CD14-positive monocyte (primary cell): ENCODE measurements at regions not wholly inside any gene's neighbourhood (a gene's known extent, or its start where the extent isn't known, plus 50 kb on each side); places are given as distances from the start of the nearest gene placed in this dataset.
A peak's percentile ranks its signal among the peaks of the same experiment; 100 is the strongest.

Experiments used
- DNase-seq, 3 donors: peaks; one replicate each; pipeline ENCODE4 v3.0.0-alpha.2; 2011 to 2022
- H2AFZ ChIP-seq: 2 replicates; pipeline ENCODE4 v1.6.0; 2012; ENCODE audit warnings: mild to moderate bottlenecking, low read depth, low read length, inconsistent platforms; ENCODE audit not compliant: insufficient read depth, poor library complexity, severe bottlenecking
- H3K27ac ChIP-seq, 2 donors: 1 replicate in 1 of 2; 2 replicates in 1 of 2; pipeline ENCODE4 v1.5.1; 2012 to 2013; ENCODE audit warnings: low read length in 2 of 2, control low read depth in 1 of 2, inconsistent platforms in 1 of 2, low read depth in 1 of 2, mild to moderate bottlenecking in 1 of 2
- H3K27me3 ChIP-seq, 2 donors: one replicate each; pipeline versions ENCODE4 v1.6.0 to v1.6.1; 2011 to 2013; ENCODE audit warnings: low read length in 2 of 2; ENCODE audit not compliant: control insufficient read depth in 2 of 2, insufficient read depth in 2 of 2
- H3K36me3 ChIP-seq, 2 donors: replicated peaks in 1 of 2; 1 replicate in 1 of 2; 2 replicates in 1 of 2; pipeline versions ENCODE4 v1.5.1 to v1.6.1; 2012 to 2013; ENCODE audit warnings: low read length in 2 of 2, control low read depth in 1 of 2, inconsistent platforms in 1 of 2, mild to moderate bottlenecking in 1 of 2; ENCODE audit not compliant: insufficient read depth in 2 of 2, control insufficient read depth in 1 of 2
- H3K4me1 ChIP-seq, 2 donors: 1 replicate in 1 of 2; 2 replicates in 1 of 2; pipeline versions ENCODE4 v1.5.1 to v1.6.1; 2012 to 2013; ENCODE audit warnings: low read length in 2 of 2, control low read depth in 1 of 2, inconsistent platforms in 1 of 2, mild to moderate bottlenecking in 1 of 2, moderate library complexity in 1 of 2; ENCODE audit not compliant: insufficient read depth in 2 of 2, control insufficient read depth in 1 of 2
- H3K4me2 ChIP-seq: replicated peaks from 2 replicates; pipeline ENCODE3; 2012; ENCODE audit warnings: low read length, moderate library complexity, mild to moderate bottlenecking; ENCODE audit not compliant: poor library complexity, severe bottlenecking; ENCODE audit errors: extremely low read depth
- H3K4me3 ChIP-seq, 3 experiments: fragments of 200-600 bp in 1 of 3; sonication (generic) in 1 of 3; replicated peaks in 1 of 3; 1 replicate in 2 of 3; 2 replicates in 1 of 3; pipeline ENCODE4 v1.5.1; 2011 to 2013; ENCODE audit warnings: low read length in 3 of 3, mild to moderate bottlenecking in 3 of 3, control low read depth in 2 of 3, low read depth in 2 of 3, inconsistent platforms in 1 of 3, moderate library complexity in 1 of 3
- H3K79me2 ChIP-seq: 2 replicates; pipeline ENCODE4 v1.6.0; 2012; ENCODE audit warnings: mild to moderate bottlenecking, control low read depth, inconsistent platforms, low read length, moderate library complexity; ENCODE audit not compliant: insufficient read depth
- H3K9ac ChIP-seq: 2 replicates; pipeline ENCODE4 v1.6.0; 2017; ENCODE audit warnings: low read length, mild to moderate bottlenecking; ENCODE audit not compliant: insufficient read depth, poor library complexity, severe bottlenecking
- H3K9me3 ChIP-seq, 2 donors: replicated peaks in 1 of 2; 1 replicate in 1 of 2; 2 replicates in 1 of 2; pipeline versions ENCODE4 v1.5.1 to v1.6.1; 2012 to 2013; ENCODE audit warnings: low read length in 2 of 2, control low read depth in 1 of 2; ENCODE audit not compliant: control insufficient read depth in 1 of 2, insufficient read depth in 1 of 2
- H4K20me1 ChIP-seq: 2 replicates; pipeline ENCODE4 v1.6.0; 2012; ENCODE audit warnings: mild to moderate bottlenecking, low read length, control low read depth, moderate library complexity; ENCODE audit not compliant: insufficient read depth
- H3K27ac Mint-ChIP-seq, 7 donors: one replicate each; pipeline ENCODE4 v1.8.0; 2020; ENCODE audit warnings: mild to moderate bottlenecking in 7 of 7, mixed read lengths in 7 of 7, moderate library complexity in 6 of 7, inconsistent platforms in 2 of 7
- H3K27me3 Mint-ChIP-seq, 3 donors: one replicate each; pipeline ENCODE4 v1.8.0; 2021 to 2022; ENCODE audit warnings: low read depth in 3 of 3, mild to moderate bottlenecking in 3 of 3, mixed read lengths in 3 of 3, moderate library complexity in 3 of 3, inconsistent platforms in 1 of 3
- H3K36me3 Mint-ChIP-seq, 2 donors: one replicate each; pipeline ENCODE4 v1.8.0; 2020; ENCODE audit warnings: mixed read lengths in 2 of 2, inconsistent platforms in 1 of 2, mild to moderate bottlenecking in 1 of 2
- H3K4me1 Mint-ChIP-seq: one replicate; pipeline ENCODE4 v1.8.0; 2020; ENCODE audit warnings: mild to moderate bottlenecking, mixed read lengths
- H3K4me3 Mint-ChIP-seq, 2 donors: one replicate each; pipeline ENCODE4 v1.8.0; 2020; ENCODE audit warnings: mild to moderate bottlenecking in 2 of 2, mixed read lengths in 2 of 2, moderate library complexity in 1 of 2
- H3K9me3 Mint-ChIP-seq, 7 donors: one replicate each; pipeline ENCODE4 v1.8.0; 2020 to 2022; ENCODE audit warnings: mixed read lengths in 7 of 7, mild to moderate bottlenecking in 6 of 7, moderate library complexity in 6 of 7, inconsistent platforms in 2 of 7
- WGBS: methylation state at CpG from one replicate; pipeline ENCODE4 v1.1.5; 2013; ENCODE audit warnings: missing lambda C conversion rate; ENCODE audit not compliant: insufficient coverage; 5-methylcytosine and 5-hydroxymethylcytosine counted together
- intact Hi-C, 2 donors: fragments of 100-400 bp; cut with micrococcal nuclease; formaldehyde crosslinking; loops; one replicate each; pipeline versions ENCODE4 v1.15.0 to v1.15.1; 2023
- TF ChIP-seq, protein P1 (sequence below): fragments of 200-600 bp; IDR thresholded peaks from one replicate; pipeline ENCODE4 v1.8.0; 2022; ENCODE audit warnings: antibody characterized with exemption, mild to moderate bottlenecking

DNA sequence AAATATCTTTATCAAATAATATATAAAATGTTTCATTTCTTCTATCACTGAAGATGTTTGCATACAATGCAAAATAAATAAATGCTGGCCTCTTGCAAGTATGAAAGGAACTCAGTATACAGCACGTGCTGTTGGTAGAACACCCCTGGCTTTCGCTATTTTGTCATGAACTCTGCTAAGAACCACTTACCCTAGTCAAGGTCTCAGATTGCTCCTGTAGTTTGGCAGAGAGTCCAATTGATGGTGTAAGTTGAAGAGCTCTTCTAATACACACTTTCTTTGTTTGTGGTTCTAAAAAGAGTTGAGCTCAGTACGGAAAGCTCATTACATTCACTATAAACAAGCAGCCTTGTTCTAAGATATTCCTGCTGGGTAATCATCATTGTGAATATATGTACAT is 1258.9 kb downstream of the EFNB2 start:
- no peaks in the 10 kb centered on the region for H4K20me1 ChIP-seq
- H3K4me2 ChIP-seq: no peak overlapping the region
- intact Hi-C loops: no loop called here
- H3K79me2 ChIP-seq: no peaks in the 10 kb centered on the region
- Mint-ChIP-seq H3K4me1 (peaks cover 9% of the 10 kb centered on the region), H3K36me3 (no peaks in the 10 kb centered on the region), H3K27me3 (peaks cover 0 to 2% (median 1%) of the 10 kb centered on the region in 3 donors), H3K9me3 (peaks cover 2 to 11% (median 6%) of the 10 kb centered on the region in 7 donors), H3K4me3 (no peak overlapping the region), H3K27ac (no peak overlapping the region)
- TF ChIP-seq, protein P1, sequence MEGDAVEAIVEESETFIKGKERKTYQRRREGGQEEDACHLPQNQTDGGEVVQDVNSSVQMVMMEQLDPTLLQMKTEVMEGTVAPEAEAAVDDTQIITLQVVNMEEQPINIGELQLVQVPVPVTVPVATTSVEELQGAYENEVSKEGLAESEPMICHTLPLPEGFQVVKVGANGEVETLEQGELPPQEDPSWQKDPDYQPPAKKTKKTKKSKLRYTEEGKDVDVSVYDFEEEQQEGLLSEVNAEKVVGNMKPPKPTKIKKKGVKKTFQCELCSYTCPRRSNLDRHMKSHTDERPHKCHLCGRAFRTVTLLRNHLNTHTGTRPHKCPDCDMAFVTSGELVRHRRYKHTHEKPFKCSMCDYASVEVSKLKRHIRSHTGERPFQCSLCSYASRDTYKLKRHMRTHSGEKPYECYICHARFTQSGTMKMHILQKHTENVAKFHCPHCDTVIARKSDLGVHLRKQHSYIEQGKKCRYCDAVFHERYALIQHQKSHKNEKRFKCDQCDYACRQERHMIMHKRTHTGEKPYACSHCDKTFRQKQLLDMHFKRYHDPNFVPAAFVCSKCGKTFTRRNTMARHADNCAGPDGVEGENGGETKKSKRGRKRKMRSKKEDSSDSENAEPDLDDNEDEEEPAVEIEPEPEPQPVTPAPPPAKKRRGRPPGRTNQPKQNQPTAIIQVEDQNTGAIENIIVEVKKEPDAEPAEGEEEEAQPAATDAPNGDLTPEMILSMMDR: no peak
- no peak overlapping the region for H3K27ac ChIP-seq
- H3K27me3 ChIP-seq: no peaks in the 10 kb centered on the region
- no peaks in the 10 kb centered on the region for H3K36me3 ChIP-seq
- H3K9ac ChIP-seq: no peak overlapping the region
- DNase-seq: no peak
- no peak overlapping the region for H3K4me3 ChIP-seq
- peaks cover 14 to 15% of the 10 kb centered on the region in 2 donors for H3K9me3 ChIP-seq
- H2AFZ ChIP-seq: no peak overlapping the region
- peaks cover 5 to 10% of the 10 kb centered on the region in 2 donors for H3K4me1 ChIP-seq
- no CpG with 5 or more reads among the region's 3 CpGs for WGBS

DNA sequence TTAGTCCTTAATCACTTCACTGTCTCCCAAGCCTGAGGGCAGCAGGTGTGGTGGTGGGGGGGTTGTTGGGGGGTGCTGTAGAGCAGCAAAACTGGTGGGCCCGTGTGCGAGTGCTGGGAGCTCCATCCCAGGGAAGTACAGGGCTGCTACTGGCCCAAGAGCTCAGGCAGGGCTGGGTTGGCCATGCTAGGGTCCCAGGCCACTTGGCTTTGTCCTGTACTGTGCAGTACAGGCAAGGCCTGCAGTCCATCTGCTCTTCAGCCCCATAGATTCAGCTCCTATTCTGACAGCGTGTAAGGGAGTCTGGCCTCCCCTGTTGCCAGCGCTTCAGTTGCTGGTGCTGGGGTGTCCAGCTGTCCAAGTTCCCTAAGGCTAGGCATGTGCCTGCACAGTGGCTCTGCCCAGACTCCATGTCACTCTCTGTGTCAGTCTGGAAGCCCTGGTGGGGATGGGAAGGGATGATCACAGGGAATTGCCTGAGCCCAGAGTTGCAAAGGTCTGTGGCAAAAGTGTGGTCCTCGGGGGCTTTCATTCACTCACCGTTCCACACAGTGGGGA is 1261.7 kb downstream of the EFNB2 start:
- 87% methylated on average over 6 of the region's 6 CpGs for WGBS
- H3K4me1 Mint-ChIP-seq: peaks cover 9% of the 10 kb centered on the region
- Histone ChIP-seq H2AFZ (peak overlapping the region; percentile 50), H3K27ac (no peak overlapping the region), H3K4me2 (no peak overlapping the region), H3K27me3 (no peaks in the 10 kb centered on the region), H3K4me1 (peaks cover 5 to 10% of the 10 kb centered on the region in 2 donors), H3K79me2 (no peaks in the 10 kb centered on the region), H3K36me3 (no peaks in the 10 kb centered on the region), H3K9me3 (peaks cover 20 to 23% of the 10 kb centered on the region in 2 donors), H3K4me3 (no peak overlapping the region), H3K9ac (no peak overlapping the region), H4K20me1 (no peaks in the 10 kb centered on the region)
- H3K9me3 Mint-ChIP-seq: peaks cover 5 to 20% (median 12%) of the 10 kb centered on the region in 7 donors
- H3K27me3 Mint-ChIP-seq: peaks cover 0 to 2% (median 0%) of the 10 kb centered on the region in 3 donors
- H3K36me3 Mint-ChIP-seq: no peaks in the 10 kb centered on the region
- intact Hi-C loops: no loop called here
- no peak for DNase-seq
- TF ChIP-seq, protein P1: no peak
- no peak overlapping the region for H3K27ac Mint-ChIP-seq
- H3K4me3 Mint-ChIP-seq: no peak overlapping the region
